DOHH2 (cell line): ENCODE measurements at regions not wholly inside any gene's neighbourhood (a gene's known extent, or its start where the extent isn't known, plus 50 kb on each side); places are given as distances from the start of the nearest gene placed in this dataset.

Source experiments
- H3F3A ChIP-seq: fragments of 200-600 bp; sonication (generic), shearing (Covaris generic); 2 replicates; pipeline ENCODE4 v1.6.0; 2016; ENCODE audit warnings: antibody characterized with exemption, mild to moderate bottlenecking; ENCODE audit not compliant: control insufficient read depth, insufficient read depth
- H3K27ac ChIP-seq: fragments of 200-600 bp; sonication (generic); 2 replicates; pipeline ENCODE4 v1.5.1; 2014; ENCODE audit warnings: low read depth, mild to moderate bottlenecking, low read length, moderate library complexity
- H3K27me3 ChIP-seq: fragments of 200-600 bp; sonication (generic); 2 replicates; pipeline ENCODE4 v1.6.1; 2014; ENCODE audit warnings: mild to moderate bottlenecking, low read length, mixed read lengths; ENCODE audit not compliant: control insufficient read depth
- H3K36me3 ChIP-seq: fragments of 200-600 bp; sonication (generic); 2 replicates; pipeline ENCODE4 v1.6.1; 2014; ENCODE audit warnings: mild to moderate bottlenecking, low read length, moderate library complexity, mixed read lengths; ENCODE audit not compliant: control insufficient read depth
- H3K4me1 ChIP-seq: fragments of 200-600 bp; sonication (generic); 2 replicates; pipeline ENCODE4 v1.6.1; 2014; ENCODE audit warnings: mild to moderate bottlenecking, low read length, mixed read lengths; ENCODE audit not compliant: control insufficient read depth
- H3K4me2 ChIP-seq: fragments of 200-600 bp; sonication (generic); 2 replicates; pipeline ENCODE4 v1.6.0; 2014; ENCODE audit warnings: mild to moderate bottlenecking, low read length, moderate library complexity
- H3K4me3 ChIP-seq: fragments of 200-600 bp; sonication (generic); 2 replicates; pipeline ENCODE4 v1.5.1; 2014; ENCODE audit warnings: mild to moderate bottlenecking, low read length, mixed read lengths
- H3K79me2 ChIP-seq: fragments of 200-600 bp; sonication (generic); 2 replicates; pipeline ENCODE4 v1.6.1; 2014; ENCODE audit warnings: mild to moderate bottlenecking, low read length, mixed read lengths; ENCODE audit not compliant: control insufficient read depth
- H3K9me2 ChIP-seq: fragments of 200-600 bp; sonication (generic); replicated peaks from 2 replicates; pipeline ENCODE4 v1.6.1; 2014; ENCODE audit warnings: mild to moderate bottlenecking, low read length, mixed read lengths; ENCODE audit not compliant: control insufficient read depth
- H3K9me3 ChIP-seq: fragments of 200-600 bp; sonication (generic); 2 replicates; pipeline ENCODE4 v1.6.1; 2014; ENCODE audit warnings: antibody characterized with exemption, low read length, mixed read lengths; ENCODE audit not compliant: control insufficient read depth, insufficient read depth
- H4K20me1 ChIP-seq: fragments of 200-600 bp; sonication (generic); 2 replicates; pipeline ENCODE4 v1.6.0; 2014; ENCODE audit warnings: low read depth, mild to moderate bottlenecking, antibody characterized with exemption, low read length, moderate library complexity; ENCODE audit not compliant: control insufficient read depth, insufficient read depth
- CTCF ChIP-seq: fragments of 200-600 bp; sonication (generic); IDR thresholded peaks from one replicate; pipeline ENCODE4 v1.5.1; 2014; ENCODE audit warnings: antibody characterized with exemption, mild to moderate bottlenecking, low read depth, low read length; ENCODE audit not compliant: poor library complexity, severe bottlenecking
- EZH2phosphoT487 ChIP-seq: fragments of 200-600 bp; sonication (generic); IDR thresholded peaks from 2 replicates; pipeline ENCODE4 v1.6.1; 2017; ENCODE audit warnings: borderline replicate concordance, mild to moderate bottlenecking, antibody characterized with exemption, low read length, moderate library complexity, mixed read lengths

- Histone ChIP-seq H3K79me2 (no peaks in the 10 kb centered on the region), H3K4me2 (no peak overlapping the region), H3F3A (no peaks in the 10 kb centered on the region), H3K4me1 (no peaks in the 10 kb centered on the region), H3K4me3 (no peak overlapping the region), H4K20me1 (no peaks in the 10 kb centered on the region), H3K9me3 (no peaks in the 10 kb centered on the region), H3K9me2 (no peaks in the 10 kb centered on the region), H3K27me3 (0 out of 2 replicates have a peak, but pooled peaks cover 7% of the 10 kb centered on the region), H3K36me3 (no peaks in the 10 kb centered on the region), H3K27ac (no peak overlapping the region)
- TF ChIP-seq EZH2phosphoT487 (no peak), CTCF (no peak)
Measured at GRCh38 chr6:151721146-151721545, 86.3 kb upstream of the ESR1 start.

- no peaks in the 10 kb centered on the region for H3K4me1 ChIP-seq
- H3K9me3 ChIP-seq: no peaks in the 10 kb centered on the region
Measured at GRCh38 chr6:151721671-151722070, 85.8 kb upstream of the ESR1 start.

GRCh38 chr6:151722342-151722741 lies 85.1 kb upstream of the ESR1 start:
- TF ChIP-seq CTCF (no peak), EZH2phosphoT487 (no peak)
- Histone ChIP-seq H3K4me2 (no peak overlapping the region), H3K4me1 (no peaks in the 10 kb centered on the region), H3K9me2 (no peaks in the 10 kb centered on the region), H3K4me3 (no peak overlapping the region), H3F3A (no peaks in the 10 kb centered on the region), H3K36me3 (no peaks in the 10 kb centered on the region), H4K20me1 (no peaks in the 10 kb centered on the region), H3K79me2 (no peaks in the 10 kb centered on the region), H3K9me3 (no peaks in the 10 kb centered on the region), H3K27ac (no peak overlapping the region), H3K27me3 (0 out of 2 replicates have a peak, but pooled peaks cover 7% of the 10 kb centered on the region)

More at GRCh38 chr6:151721671-151722070, 85.8 kb upstream of the ESR1 start:
- H3K79me2 ChIP-seq: no peaks in the 10 kb centered on the region
- no peaks in the 10 kb centered on the region for H4K20me1 ChIP-seq
- H3K27ac ChIP-seq: no peak overlapping the region
- H3K4me2 ChIP-seq: no peak overlapping the region
- no peaks in the 10 kb centered on the region for H3K36me3 ChIP-seq
- H3F3A ChIP-seq: no peaks in the 10 kb centered on the region
- no peaks in the 10 kb centered on the region for H3K9me2 ChIP-seq
- no peak overlapping the region for H3K4me3 ChIP-seq
- H3K27me3 ChIP-seq: 0 out of 2 replicates have a peak, but pooled peaks cover 7% of the 10 kb centered on the region
- no peak for TF ChIP-seq EZH2phosphoT487
- TF ChIP-seq CTCF: no peak
